ENCODE measurements at regions not wholly inside any gene's neighbourhood (a gene's known extent, or its start where the extent isn't known, plus 50 kb on each side); places are given as distances from the start of the nearest gene placed in this dataset.

GRCh38 chr20:22920898-22921297 lies 114.2 kb upstream of the SSTR4 start:
- Histone ChIP-seq H3K4me3 (no peak overlapping the region), H2AFZ (no peak overlapping the region), H3K36me3 (replicated peaks; ENCODE audit: insufficient read depth, low read depth) (no peaks in the 10 kb centered on the region), H3K9me2 (replicated peaks; ENCODE audit: insufficient read depth) (no peaks in the 10 kb centered on the region), H3K9me3 (ENCODE audit: low read depth) (no peaks in the 10 kb centered on the region), H4K20me1 (ENCODE audit: insufficient read depth, poor library complexity, severe bottlenecking) (no peaks in the 10 kb centered on the region), H3K27me3 (no peaks in the 10 kb centered on the region), H3K79me2 (no peaks in the 10 kb centered on the region), H3K4me1 (ENCODE audit: insufficient read depth) (peaks cover 10% of the 10 kb centered on the region), H3K4me2 (no peak overlapping the region), H3K27ac (peak overlapping the region; percentile 12)
- no peak for TF ChIP-seq EZH2phosphoT487 (IDR thresholded peaks at IDR 0.05; ENCODE audit: low read depth, severe bottlenecking, unreplicated experiment)
- no peak for TF ChIP-seq CTCF (IDR thresholded peaks at IDR 0.05; ENCODE audit: poor library complexity)
- no peak for TF ChIP-seq EZH2 (IDR thresholded peaks at IDR 0.05; ENCODE audit: borderline replicate concordance)
- 54% methylated on average over 5 of the region's 5 CpGs for WGBS (ENCODE audit: low lambda C conversion rate, missing lambda C conversion rate)
- DNase-seq (ENCODE audit: low spot score), result no peak

- Histone ChIP-seq H3K36me3 (replicated peaks; ENCODE audit: insufficient read depth, low read depth) (no peaks in the 10 kb centered on the region), H2AFZ (no peak overlapping the region), H3K4me2 (no peak overlapping the region), H4K20me1 (ENCODE audit: insufficient read depth, poor library complexity, severe bottlenecking) (no peaks in the 10 kb centered on the region), H3K27me3 (no peaks in the 10 kb centered on the region), H3K79me2 (no peaks in the 10 kb centered on the region), H3K9me3 (ENCODE audit: low read depth) (no peaks in the 10 kb centered on the region), H3K4me3 (no peak overlapping the region), H3K4me1 (ENCODE audit: insufficient read depth) (peaks cover 10% of the 10 kb centered on the region), H3K27ac (peak overlapping the region; percentile 12), H3K9me2 (replicated peaks; ENCODE audit: insufficient read depth) (no peaks in the 10 kb centered on the region)
- 77% methylated on average over 7 of the region's 7 CpGs for WGBS (ENCODE audit: low lambda C conversion rate, missing lambda C conversion rate)
- no peak for TF ChIP-seq CTCF (IDR thresholded peaks at IDR 0.05; ENCODE audit: poor library complexity)
- no peak for TF ChIP-seq EZH2phosphoT487 (IDR thresholded peaks at IDR 0.05; ENCODE audit: low read depth, severe bottlenecking, unreplicated experiment)
- TF ChIP-seq EZH2 (IDR thresholded peaks at IDR 0.05; ENCODE audit: borderline replicate concordance), result no peak
- DNase-seq (ENCODE audit: low spot score), result no peak
Measured at GRCh38 chr20:22921595-22922421, 113.3 kb upstream of the SSTR4 start.

- H3K4me3 ChIP-seq, result no peak overlapping the region
- 94% methylated on average over 2 of the region's 2 CpGs for WGBS (ENCODE audit: low lambda C conversion rate, missing lambda C conversion rate)
- no peaks in the 10 kb centered on the region for H3K9me2 ChIP-seq (replicated peaks; ENCODE audit: insufficient read depth)
- no peak overlapping the region for H2AFZ ChIP-seq
- TF ChIP-seq EZH2 (IDR thresholded peaks at IDR 0.05; ENCODE audit: borderline replicate concordance) (no peak), EZH2phosphoT487 (IDR thresholded peaks at IDR 0.05; ENCODE audit: low read depth, severe bottlenecking, unreplicated experiment) (no peak), CTCF (IDR thresholded peaks at IDR 0.05; ENCODE audit: poor library complexity) (no peak)
- no peaks in the 10 kb centered on the region for H3K9me3 ChIP-seq (ENCODE audit: low read depth)
- H3K27me3 ChIP-seq, result no peaks in the 10 kb centered on the region
- H4K20me1 ChIP-seq (ENCODE audit: insufficient read depth, poor library complexity, severe bottlenecking), result no peaks in the 10 kb centered on the region
- no peak overlapping the region for H3K27ac ChIP-seq
- DNase-seq (ENCODE audit: low spot score), result no peak
- no peak overlapping the region for H3K4me2 ChIP-seq
- H3K79me2 ChIP-seq, result no peaks in the 10 kb centered on the region
- H3K36me3 ChIP-seq (replicated peaks; ENCODE audit: insufficient read depth, low read depth), result no peaks in the 10 kb centered on the region
- H3K4me1 ChIP-seq (ENCODE audit: insufficient read depth), result peaks cover 10% of the 10 kb centered on the region
Measured at GRCh38 chr20:22922987-22923386, 112.1 kb upstream of the SSTR4 start.

Data from hepatocyte (in vitro differentiated cells).